OCI-LY3 (cell line): ENCODE measurements at regions not wholly inside any gene's neighbourhood (a gene's known extent, or its start where the extent isn't known, plus 50 kb on each side); places are given as distances from the start of the nearest gene placed in this dataset.

ENCODE experiments used
- EZH2phosphoT487 ChIP-seq: fragments of 200-600 bp; shearing (Covaris generic); IDR thresholded peaks from 2 replicates; pipeline ENCODE4 v1.6.1; 2018; ENCODE audit warnings: antibody characterized with exemption, mixed run types, low read depth
- TF ChIP-seq, protein P1 (sequence below): fragments of 200-600, 300-600 bp; sonication (generic); IDR thresholded peaks from 2 replicates; pipeline ENCODE4 v1.5.1; 2014; ENCODE audit warnings: antibody characterized with exemption, low read length, low read depth

DNA sequence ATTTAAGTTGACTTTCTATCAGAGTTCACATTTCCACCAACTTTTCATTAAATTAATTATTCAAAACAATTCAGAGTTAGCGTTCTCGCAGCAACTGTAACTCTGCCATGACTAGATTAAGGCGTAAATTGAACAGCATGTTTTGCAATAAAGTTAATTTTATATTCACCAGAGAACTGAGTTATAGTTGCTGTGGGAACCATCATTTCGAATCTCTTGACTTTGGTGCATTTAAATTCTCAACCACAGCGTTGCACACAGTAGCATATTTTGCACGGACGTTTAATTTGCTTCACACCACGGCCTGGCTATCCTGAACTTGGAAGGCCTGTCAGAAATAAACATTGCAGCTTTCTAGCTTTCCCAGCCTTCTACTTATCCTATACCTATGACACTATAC, 144.3 kb upstream of the WWC1 start:
- TF ChIP-seq, protein P1, sequence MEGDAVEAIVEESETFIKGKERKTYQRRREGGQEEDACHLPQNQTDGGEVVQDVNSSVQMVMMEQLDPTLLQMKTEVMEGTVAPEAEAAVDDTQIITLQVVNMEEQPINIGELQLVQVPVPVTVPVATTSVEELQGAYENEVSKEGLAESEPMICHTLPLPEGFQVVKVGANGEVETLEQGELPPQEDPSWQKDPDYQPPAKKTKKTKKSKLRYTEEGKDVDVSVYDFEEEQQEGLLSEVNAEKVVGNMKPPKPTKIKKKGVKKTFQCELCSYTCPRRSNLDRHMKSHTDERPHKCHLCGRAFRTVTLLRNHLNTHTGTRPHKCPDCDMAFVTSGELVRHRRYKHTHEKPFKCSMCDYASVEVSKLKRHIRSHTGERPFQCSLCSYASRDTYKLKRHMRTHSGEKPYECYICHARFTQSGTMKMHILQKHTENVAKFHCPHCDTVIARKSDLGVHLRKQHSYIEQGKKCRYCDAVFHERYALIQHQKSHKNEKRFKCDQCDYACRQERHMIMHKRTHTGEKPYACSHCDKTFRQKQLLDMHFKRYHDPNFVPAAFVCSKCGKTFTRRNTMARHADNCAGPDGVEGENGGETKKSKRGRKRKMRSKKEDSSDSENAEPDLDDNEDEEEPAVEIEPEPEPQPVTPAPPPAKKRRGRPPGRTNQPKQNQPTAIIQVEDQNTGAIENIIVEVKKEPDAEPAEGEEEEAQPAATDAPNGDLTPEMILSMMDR: no peak
- no peak for TF ChIP-seq EZH2phosphoT487
